GM12874 (cell line): ENCODE measurements at regions not wholly inside any gene's neighbourhood (a gene's known extent, or its start where the extent isn't known, plus 50 kb on each side); places are given as distances from the start of the nearest gene placed in this dataset.

ENCODE experiments used
- CTCF ChIP-seq: IDR thresholded peaks from 2 replicates; pipeline ENCODE4 v1.5.1; 2011; ENCODE audit warnings: low read depth, mild to moderate bottlenecking, control low read depth, low read length, moderate library complexity; ENCODE audit not compliant: insufficient read depth

- TF ChIP-seq CTCF, result no peak
Observed at GRCh38 chr21:35504951-35505466, 455.9 kb upstream of the RUNX1 start.

GRCh38 chr21:35504277-35504676, 455.2 kb upstream of the RUNX1 start:
- no peak for TF ChIP-seq CTCF

- TF ChIP-seq CTCF, result no peak
Observed at GRCh38 chr21:35503671-35504070, 454.6 kb upstream of the RUNX1 start.

- TF ChIP-seq CTCF, result no peak
Observed at GRCh38 chr21:35502821-35503220, 453.7 kb upstream of the RUNX1 start.

- no peak for TF ChIP-seq CTCF
Observed at GRCh38 chr21:35491920-35492678, 443.0 kb upstream of the RUNX1 start.

- TF ChIP-seq CTCF, result no peak
Observed at GRCh38 chr21:35491114-35491513, 442.0 kb upstream of the RUNX1 start.

- TF ChIP-seq CTCF, result no peak
Observed at GRCh38 chr21:35489389-35489980, 440.4 kb upstream of the RUNX1 start.
